Fibroblast of villous mesenchyme (primary cell): ENCODE measurements at regions not wholly inside any gene's neighbourhood (a gene's known extent, or its start where the extent isn't known, plus 50 kb on each side); places are given as distances from the start of the nearest gene placed in this dataset.

ENCODE experiments used
- DNase-seq: peaks from one replicate; pipeline ENCODE4 v3.0.0-alpha.2; 2010; ENCODE audit warnings: low read depth
- H3K4me3 ChIP-seq: 2 replicates; pipeline ENCODE4 v1.5.1; 2011; ENCODE audit warnings: low read depth, mild to moderate bottlenecking, low read length
- TF ChIP-seq, protein P1 (sequence below): IDR thresholded peaks from 2 replicates; pipeline ENCODE4 v1.5.1; 2012; ENCODE audit warnings: low read depth, mild to moderate bottlenecking, low read length; ENCODE audit not compliant: insufficient read depth

DNA sequence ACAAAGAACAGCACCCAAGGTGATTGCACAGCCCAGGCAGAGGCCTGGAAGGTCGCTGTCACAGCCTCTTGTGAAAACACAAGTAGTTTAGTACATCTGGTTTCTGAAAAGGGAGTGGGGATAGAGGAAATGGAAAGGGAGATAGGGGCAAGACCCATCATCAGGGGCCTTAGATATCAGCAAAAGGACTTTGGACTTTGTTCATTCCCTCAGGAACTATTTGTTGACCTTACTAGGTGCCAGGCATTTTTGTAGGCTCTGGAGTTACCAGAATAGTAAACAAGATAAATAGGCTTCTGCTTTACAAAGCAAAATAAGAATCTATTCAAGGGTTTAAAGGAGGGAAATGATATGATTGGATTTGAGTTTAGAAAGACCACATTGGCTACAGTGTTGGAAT, 199.4 kb upstream of the CDKN3 start:
- DNase-seq, result no peak
- TF ChIP-seq, protein P1, sequence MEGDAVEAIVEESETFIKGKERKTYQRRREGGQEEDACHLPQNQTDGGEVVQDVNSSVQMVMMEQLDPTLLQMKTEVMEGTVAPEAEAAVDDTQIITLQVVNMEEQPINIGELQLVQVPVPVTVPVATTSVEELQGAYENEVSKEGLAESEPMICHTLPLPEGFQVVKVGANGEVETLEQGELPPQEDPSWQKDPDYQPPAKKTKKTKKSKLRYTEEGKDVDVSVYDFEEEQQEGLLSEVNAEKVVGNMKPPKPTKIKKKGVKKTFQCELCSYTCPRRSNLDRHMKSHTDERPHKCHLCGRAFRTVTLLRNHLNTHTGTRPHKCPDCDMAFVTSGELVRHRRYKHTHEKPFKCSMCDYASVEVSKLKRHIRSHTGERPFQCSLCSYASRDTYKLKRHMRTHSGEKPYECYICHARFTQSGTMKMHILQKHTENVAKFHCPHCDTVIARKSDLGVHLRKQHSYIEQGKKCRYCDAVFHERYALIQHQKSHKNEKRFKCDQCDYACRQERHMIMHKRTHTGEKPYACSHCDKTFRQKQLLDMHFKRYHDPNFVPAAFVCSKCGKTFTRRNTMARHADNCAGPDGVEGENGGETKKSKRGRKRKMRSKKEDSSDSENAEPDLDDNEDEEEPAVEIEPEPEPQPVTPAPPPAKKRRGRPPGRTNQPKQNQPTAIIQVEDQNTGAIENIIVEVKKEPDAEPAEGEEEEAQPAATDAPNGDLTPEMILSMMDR, result no peak
- no peak overlapping the region for H3K4me3 ChIP-seq

DNA sequence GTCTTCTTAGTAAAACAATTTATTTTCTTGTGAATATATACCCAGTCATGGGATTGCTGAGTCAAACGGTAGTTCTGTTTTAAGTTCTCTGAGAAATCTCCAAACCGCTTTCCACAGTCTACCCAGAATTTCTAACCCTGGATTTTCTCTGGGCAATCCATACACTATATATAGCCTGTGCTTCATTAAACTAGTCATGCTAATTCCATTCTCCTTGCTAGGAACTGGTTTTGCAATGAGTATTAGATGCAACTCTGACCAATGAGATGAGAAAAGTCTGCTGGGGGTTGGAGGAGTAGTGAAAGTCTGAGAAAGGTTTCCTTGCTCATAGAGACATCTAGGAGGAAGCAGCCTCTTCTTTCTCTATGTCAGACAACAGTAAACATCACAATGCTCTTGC, 196.1 kb upstream of the CDKN3 start:
- TF ChIP-seq, protein P1, result no peak
- DNase-seq, result peak; percentile 12
- no peak overlapping the region for H3K4me3 ChIP-seq

DNA sequence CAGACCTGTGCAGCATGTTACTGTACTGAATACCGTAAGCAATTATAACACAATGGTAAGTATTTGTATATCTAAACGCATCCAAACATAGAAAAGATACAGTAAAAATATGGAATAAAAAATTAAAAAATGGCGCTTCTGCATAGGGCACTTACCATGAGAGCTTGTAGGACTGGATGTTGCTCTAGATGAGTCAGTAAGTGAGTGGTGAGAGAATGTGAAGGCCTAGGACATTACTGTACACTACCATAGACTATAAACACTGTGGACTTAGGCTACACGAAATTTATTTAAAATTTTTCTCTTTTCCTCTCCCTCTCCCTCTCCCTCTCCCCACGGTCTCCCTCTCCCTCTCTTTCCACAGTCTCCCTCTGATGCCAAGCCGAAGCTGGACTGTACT, 194.5 kb upstream of the CDKN3 start:
- TF ChIP-seq, protein P1, result no peak
- no peak overlapping the region for H3K4me3 ChIP-seq
- DNase-seq, result no peak

DNA sequence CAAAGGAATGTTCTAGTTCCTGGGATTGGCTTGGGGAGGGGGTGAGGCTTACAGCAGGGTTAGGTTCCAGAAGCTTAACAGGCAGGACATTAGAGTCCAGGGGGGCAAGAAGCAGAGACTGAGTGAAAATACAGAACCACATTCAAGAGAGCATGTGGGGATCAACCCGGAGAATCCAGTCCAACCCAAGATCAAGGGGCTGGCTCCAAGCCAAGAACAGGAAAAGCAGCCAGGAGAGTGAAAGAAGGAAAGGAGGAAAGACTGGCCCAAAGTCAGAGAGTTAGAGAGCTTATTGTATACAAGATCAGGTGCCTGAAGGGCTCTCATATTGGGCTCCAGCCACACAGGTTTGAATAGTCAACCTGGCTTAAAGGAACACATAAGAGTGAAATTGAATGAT, 190.3 kb upstream of the CDKN3 start:
- peak; percentile 4 for DNase-seq
- TF ChIP-seq, protein P1, result no peak
- no peak overlapping the region for H3K4me3 ChIP-seq

DNA sequence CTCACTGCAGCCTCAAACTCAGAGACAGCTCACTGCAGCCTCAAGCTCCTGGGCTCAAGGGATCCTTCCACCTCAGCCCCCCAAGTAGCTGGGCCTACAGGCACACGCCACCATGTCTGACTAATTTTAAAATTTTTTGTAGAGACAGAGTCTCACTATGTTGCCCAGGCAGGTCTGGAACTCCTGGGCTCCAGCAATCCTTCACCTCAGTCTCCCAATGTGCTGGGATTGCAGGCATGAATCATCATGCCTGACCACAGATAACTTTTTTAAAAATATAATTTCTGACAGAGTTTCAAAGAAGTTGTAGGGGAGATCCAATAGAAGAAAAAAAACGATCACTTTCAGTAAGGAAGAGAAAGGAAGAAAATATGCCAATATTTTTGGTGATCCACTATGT, 189.7 kb upstream of the CDKN3 start:
- TF ChIP-seq, protein P1, result no peak
- DNase-seq, result peak; percentile 32
- H3K4me3 ChIP-seq, result no peak overlapping the region

DNA sequence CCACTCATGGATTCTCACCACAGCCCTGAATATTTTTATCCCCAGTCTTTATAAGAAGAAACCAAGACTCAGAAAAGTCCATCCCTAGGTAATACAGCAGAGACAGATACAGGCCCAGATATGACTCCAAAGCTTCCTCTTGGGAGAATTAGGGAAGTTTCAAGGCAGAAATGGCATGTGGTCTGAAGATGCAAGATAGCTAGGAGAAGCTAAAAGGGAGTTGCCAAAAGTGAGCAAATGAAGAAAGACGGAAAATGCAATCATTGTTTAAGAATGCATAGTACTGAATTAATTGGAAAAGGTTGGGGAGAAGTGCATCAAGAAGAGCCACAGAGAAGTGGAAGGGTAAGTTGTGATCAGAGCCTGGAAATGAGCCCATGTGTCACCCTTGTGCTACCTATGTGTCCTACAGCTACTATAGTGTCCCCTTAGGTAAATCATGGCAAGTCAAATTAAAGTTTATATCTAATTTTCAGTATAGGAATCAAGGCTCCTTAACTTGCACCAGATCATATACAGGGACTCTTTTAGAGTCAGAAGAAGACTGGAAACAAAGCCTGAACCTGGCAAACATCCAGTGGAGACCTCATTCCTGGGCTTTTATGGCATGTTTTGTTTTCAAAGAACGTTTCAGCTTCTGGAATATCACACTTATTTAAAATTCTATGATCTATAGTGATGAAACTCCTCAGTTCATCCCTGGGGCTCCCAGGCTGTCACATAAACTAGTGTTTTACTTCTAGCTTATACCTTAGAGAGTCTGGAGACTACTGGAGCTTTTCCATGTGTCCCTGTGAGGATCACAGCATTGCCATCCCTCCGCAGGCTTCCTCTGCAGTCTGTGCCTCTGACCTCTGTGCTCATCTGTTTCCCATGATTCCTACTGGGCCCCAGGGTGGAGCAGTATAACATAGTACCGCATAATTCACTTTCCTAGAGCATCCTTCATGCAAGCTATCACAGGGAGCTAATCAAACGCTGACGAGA, 189.0 kb upstream of the CDKN3 start:
- TF ChIP-seq, protein P1, result no peak

More for the DNA sequence above, 189.0 kb upstream of the CDKN3 start:
- H3K4me3 ChIP-seq, result no peak overlapping the region
- peak; percentile 52 for DNase-seq
